Large intestine (tissue), 3 donors: ENCODE measurements at regions not wholly inside any gene's neighbourhood (a gene's known extent, or its start where the extent isn't known, plus 50 kb on each side); places are given as distances from the start of the nearest gene placed in this dataset.
"Not testable (repeated sequence)": the region's sequence is repeated elsewhere in the genome, so short reads cannot be mapped to it uniquely, and the experiment has no call there.

Source experiments
- DNase-seq, 2 donors: peaks; one replicate each; pipeline versions ENCODE4 v3.0.0 to v3.0.0-alpha.2; 2013
- H3K27ac ChIP-seq: one replicate; pipeline ENCODE4 v1.5.1; 2013; ENCODE audit warnings: low read length
- H3K27me3 ChIP-seq: 2 replicates; pipeline ENCODE4 v1.6.1; 2013; ENCODE audit warnings: low read length; ENCODE audit not compliant: control insufficient read depth, insufficient read depth
- H3K36me3 ChIP-seq: 2 replicates; pipeline ENCODE4 v1.6.1; 2013; ENCODE audit warnings: low read length; ENCODE audit not compliant: control insufficient read depth, insufficient read depth
- H3K4me1 ChIP-seq: one replicate; pipeline ENCODE4 v1.6.1; 2013; ENCODE audit warnings: low read length; ENCODE audit not compliant: control insufficient read depth, insufficient read depth
- H3K4me3 ChIP-seq: one replicate; pipeline ENCODE4 v1.5.1; 2013; ENCODE audit warnings: low read length
- H3K9me3 ChIP-seq: one replicate; pipeline ENCODE4 v1.6.1; 2013; ENCODE audit warnings: mild to moderate bottlenecking, low read depth, low read length, moderate library complexity; ENCODE audit not compliant: control insufficient read depth
- WGBS: methylation state at CpG from one replicate; pipeline ENCODE4 v1.1.5; 2013; ENCODE audit warnings: low lambda C conversion rate; ENCODE audit not compliant: insufficient coverage; 5-methylcytosine and 5-hydroxymethylcytosine counted together

DNA sequence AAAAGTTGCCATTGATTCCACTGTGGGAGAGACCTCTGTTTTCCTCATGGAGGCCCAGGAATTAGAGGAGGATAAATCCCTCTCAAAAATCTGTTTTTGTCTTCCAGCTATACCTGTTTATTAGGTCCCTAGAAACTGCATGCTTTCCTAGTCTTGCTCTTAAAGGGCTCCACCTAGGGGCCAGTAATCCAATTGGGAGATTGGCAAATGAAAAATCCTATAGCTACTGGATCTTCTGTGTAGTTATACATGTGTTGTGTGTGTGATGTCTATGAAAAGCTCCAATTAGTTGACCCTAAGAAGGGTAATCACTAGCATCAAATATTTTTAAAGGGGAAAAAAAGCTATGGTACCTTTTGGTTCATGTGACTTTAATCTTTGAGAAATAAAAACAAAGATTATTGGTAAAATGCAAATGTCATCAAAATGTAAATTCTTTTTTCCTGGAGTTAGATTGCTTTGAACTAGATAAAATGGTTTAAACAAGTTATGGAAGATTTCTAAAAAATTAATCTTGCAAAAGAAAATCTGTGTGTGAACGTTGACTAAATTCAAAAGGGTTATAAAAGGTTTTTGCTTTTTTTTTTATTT lies 63.4 kb upstream of the C1QTNF9B start:
- 80% methylated on average over 1 of the region's 1 CpG for WGBS
- peak in 1 of 2 donors; percentile 28 for DNase-seq
- no peaks in the 10 kb centered on the region for H3K4me1 ChIP-seq
- H3K9me3 ChIP-seq, result no peaks in the 10 kb centered on the region
- H3K27ac ChIP-seq, result no peak overlapping the region
- no peak overlapping the region for H3K4me3 ChIP-seq
- no peaks in the 10 kb centered on the region for H3K27me3 ChIP-seq
- no peaks in the 10 kb centered on the region for H3K36me3 ChIP-seq

DNA sequence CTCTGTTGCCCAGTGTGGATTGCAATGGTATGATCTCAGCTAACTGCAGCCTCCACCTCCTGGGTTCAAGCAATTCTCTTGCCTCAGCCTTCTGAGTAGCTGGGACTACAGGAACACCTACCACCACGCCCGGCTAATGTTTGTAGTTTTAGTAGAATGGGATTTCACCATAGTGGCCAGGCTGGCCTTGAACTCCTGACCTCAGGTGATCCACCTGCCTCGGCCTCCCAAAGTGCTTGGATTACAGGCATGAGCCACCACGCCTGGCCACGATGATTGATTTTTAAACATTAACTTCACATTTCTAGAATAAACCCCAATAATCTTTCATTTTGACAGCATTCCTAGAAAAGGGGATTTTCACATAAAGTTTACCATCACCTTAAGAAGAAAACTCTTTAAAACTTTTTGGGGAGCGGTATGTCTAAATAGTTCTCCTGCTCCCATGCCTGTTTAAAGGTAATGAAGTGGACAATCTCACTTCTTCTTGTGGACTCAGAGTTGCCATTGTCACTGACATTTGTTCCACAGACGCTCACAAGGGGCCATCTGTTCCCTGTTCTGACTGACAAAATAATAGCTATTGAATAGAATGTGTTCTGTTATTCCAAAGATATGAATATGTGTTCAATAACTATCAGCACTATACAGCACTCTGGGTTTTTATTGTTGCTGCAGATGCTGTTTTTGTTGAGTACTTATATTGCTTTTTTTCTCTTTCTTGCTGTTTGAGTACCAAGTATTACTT lies 66.1 kb upstream of the C1QTNF9B start:
- WGBS, result no CpG with 5 or more reads among the region's 7 CpGs
- H3K4me1 ChIP-seq, result no peaks in the 10 kb centered on the region
- H3K27ac ChIP-seq, result no peak overlapping the region
- H3K36me3 ChIP-seq, result no peaks in the 10 kb centered on the region
- H3K4me3 ChIP-seq, result no peak overlapping the region
- no peaks in the 10 kb centered on the region for H3K9me3 ChIP-seq
- no peaks in the 10 kb centered on the region for H3K27me3 ChIP-seq
- DNase-seq, result no peak

DNA sequence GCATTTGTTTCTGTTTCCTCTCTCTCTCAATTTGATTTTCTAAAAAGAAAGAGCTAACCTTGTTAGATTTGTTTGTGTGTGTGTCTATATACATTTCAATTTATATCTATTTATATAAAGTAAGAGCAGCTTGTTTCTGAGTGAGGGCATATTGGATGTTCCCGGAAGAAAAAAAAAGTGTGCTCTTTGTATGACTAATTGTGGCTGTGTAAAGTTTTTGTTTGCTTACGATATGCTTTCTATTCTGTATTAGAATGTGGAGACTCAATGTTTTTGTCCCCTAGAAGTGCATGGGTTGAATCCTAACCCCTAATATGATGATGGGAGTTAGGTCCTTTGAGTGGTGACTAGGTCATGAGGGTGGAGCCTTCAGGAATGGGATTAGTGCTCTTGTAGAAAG lies 66.6 kb upstream of the C1QTNF9B start:
- no peaks in the 10 kb centered on the region for H3K27me3 ChIP-seq
- no peak for DNase-seq
- H3K27ac ChIP-seq, result no peak overlapping the region
- H3K36me3 ChIP-seq, result no peaks in the 10 kb centered on the region
- H3K9me3 ChIP-seq, result no peaks in the 10 kb centered on the region
- no peak overlapping the region for H3K4me3 ChIP-seq
- no CpG with 5 or more reads among the region's 2 CpGs for whole genome bisulfite sequencing
- no peaks in the 10 kb centered on the region for H3K4me1 ChIP-seq

DNA sequence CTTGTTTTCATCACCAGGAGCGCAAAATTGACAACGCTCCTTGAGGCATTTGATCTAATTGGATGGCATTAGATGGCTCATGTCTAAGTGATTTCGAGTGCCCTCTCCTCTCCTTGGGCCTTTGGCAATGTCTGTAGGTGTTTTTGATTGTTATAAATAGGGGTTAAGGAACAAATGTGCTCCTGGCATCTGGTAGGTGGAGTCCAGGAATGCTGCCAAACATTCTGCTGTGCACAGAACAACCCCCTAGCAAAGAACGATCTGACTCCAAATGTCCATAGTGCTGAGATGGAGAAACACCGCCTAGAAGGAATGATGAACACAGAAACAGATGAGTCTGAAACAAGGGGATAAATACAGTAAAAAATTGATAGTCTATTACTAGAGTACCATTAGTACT lies 68.0 kb upstream of the C1QTNF9B start:
- no peak for DNase-seq
- no peaks in the 10 kb centered on the region for H3K9me3 ChIP-seq
- WGBS, result 100% methylated on average over 1 of the region's 5 CpGs
- no peak overlapping the region for H3K27ac ChIP-seq
- no peaks in the 10 kb centered on the region for H3K36me3 ChIP-seq
- no peak overlapping the region for H3K4me3 ChIP-seq
- no peaks in the 10 kb centered on the region for H3K27me3 ChIP-seq
- no peaks in the 10 kb centered on the region for H3K4me1 ChIP-seq

DNA sequence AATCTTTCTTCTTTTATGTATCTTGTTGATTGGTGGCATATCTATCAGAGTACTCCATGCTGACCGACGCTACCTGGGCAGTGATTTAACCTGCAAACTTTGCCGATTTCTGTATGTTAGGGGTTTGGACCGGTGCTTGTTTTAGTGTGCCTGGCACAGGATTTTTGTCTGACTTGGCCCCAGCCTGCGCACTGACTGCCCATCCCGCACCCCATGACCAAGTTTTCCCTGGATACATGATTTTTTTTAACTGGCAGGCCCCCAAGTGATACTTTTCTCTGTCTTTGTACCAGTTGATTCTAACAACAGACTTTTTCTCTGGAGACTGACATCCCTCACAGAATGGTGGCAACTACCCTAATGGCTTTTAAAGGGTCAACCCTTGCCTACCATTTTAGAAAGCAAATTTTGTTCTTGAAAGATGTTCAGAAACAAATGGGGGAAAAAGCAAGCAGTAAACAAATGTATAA lies 69.0 kb upstream of the C1QTNF9B start:
- DNase-seq, result no peak
- H3K4me3 ChIP-seq, result no peak overlapping the region
- H3K36me3 ChIP-seq, result no peaks in the 10 kb centered on the region
- no peaks in the 10 kb centered on the region for H3K4me1 ChIP-seq
- WGBS, result no CpG with 5 or more reads among the region's 6 CpGs
- no peak overlapping the region for H3K27ac ChIP-seq
- H3K9me3 ChIP-seq, result no peaks in the 10 kb centered on the region
- H3K27me3 ChIP-seq, result no peaks in the 10 kb centered on the region

DNA sequence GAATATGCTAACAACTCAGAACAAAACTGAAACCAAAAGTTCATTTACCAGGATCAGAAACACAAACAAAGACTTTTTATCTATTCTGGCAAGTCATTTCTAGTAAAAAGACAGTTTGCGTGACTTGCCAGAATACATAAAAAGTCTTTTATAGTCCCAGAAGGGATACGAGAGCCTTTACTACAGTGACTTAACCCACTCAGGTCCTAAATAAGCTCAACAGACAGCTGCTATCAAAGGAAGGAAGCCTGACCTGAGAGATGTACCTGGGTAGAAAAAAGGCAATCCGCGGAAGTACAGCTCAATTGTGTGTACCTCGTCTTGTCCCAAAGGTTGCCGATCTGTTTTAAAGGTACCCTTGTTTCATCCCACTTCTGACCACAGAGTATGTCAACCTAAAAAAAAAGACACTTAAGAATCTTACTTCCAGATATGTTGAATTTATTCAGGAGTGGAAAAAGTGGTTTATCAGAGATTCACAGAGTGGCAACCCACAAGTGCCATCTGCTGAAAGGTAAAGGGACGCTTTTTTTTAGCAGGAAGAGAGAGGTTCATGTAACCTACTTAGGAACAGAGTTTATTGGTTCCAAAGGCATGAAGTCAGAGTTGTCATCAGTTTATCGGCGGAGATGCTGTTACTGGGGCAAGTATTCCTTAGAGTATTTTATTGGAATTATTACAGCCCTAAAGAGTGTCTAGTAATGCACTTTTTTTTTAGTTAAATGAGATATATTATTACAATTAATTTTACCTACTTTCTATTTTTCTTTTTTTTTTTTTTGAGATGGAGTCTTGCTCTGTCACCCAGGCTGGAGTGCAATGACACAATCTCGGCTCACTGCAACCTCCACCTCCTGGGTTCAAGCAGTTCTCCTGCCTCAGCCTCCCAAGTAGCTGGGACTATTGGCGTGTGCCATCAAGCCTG lies 69.7 kb upstream of the C1QTNF9B start:
- Histone ChIP-seq H3K27me3 (no peaks in the 10 kb centered on the region), H3K27ac (no peak overlapping the region), H3K4me1 (no peaks in the 10 kb centered on the region), H3K4me3 (no peak overlapping the region), H3K36me3 (no peaks in the 10 kb centered on the region), H3K9me3 (no peaks in the 10 kb centered on the region)
- no CpG with 5 or more reads among the region's 11 CpGs for WGBS
- peak in 1 of 2 donors; percentile 57 for DNase-seq

DNA sequence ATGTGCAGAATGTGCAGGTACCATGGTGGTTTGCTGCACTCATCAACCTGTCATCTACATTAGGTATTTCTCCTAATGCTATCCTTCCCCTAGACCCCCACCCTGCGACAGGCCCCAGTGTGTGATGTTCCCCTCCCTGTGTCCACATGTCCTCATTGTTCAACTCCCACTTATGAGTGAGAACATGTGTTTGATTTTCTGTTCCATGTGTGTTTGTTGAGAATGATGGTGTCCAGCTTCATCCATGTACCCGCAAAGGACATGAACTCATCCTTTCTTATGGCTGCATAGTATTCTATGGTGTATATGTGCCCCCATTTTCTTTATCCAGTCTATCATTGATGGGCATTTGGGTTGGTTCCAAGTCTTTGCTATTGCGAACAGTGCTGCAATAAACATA lies 70.5 kb upstream of the C1QTNF9B start:
- not testable (repeated sequence) for H3K27ac ChIP-seq, H3K4me1 ChIP-seq, DNase-seq, H3K36me3 ChIP-seq, H3K27me3 ChIP-seq, H3K9me3 ChIP-seq, H3K4me3 ChIP-seq
- no CpG with 5 or more reads among the region's 3 CpGs for WGBS

DNA sequence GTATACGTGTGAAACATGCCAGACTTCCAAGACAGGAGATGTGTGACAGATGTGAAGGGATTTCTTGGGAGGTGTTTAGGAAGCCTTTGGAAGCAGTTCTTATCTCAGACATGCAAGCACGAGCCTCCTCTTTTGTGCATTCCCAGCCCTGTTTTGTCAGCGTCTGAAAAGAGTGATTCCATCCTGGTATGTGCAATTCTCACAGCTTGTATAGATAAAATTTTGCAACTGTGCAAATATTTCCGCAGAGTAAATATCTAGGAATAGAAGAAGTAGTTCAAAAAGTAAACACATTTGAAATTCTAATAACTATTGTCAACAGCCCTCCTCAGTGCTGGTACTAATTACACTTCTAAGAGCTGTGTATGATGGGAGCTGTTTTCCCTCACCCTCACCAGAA lies 72.3 kb upstream of the C1QTNF9B start:
- WGBS, result no CpG with 5 or more reads among the region's 4 CpGs
- peak; percentile 35 to 38 for DNase-seq
- Histone ChIP-seq H3K4me1 (no peaks in the 10 kb centered on the region), H3K4me3 (no peak overlapping the region), H3K27ac (no peak overlapping the region), H3K36me3 (no peaks in the 10 kb centered on the region), H3K9me3 (peaks cover 5% of the 10 kb centered on the region), H3K27me3 (no peaks in the 10 kb centered on the region)

DNA sequence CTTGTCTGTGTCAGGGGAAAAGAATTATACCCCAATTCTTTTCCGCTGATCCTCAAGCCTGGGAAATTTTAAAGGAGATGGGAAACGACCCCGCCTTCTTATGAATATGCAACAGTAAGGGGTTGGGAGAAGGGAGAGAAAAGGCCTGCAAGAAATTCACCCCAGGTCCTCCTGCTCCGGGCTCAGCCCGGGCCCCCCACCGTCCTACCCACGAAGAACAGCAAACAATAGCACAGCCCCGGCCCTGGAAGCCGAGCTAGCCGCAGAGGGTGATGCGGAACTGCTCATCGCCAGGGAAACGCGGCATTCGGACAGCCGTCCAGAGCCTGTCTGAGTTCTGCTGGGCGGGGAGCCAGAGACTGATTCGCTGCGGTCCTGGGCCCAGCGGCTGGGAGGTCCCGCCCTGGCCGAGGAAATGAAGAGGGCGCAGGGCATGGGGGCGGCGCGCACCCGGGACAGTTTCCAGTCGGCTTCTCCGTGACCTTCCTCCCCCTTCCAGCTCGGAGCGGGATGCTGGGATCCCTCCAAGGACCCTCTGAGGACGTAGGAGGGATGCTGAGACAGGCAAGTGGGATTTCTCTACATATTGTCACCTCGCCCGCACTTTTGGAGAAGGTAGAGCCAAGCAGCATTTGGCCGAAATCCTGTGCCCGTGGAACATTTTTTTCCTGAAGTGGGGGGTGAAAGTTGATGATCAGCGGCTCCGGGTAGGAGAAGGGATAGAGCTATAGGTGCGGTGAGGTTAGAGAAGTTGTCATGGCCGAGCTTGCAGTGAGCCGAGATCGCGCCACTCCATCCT lies 82.3 kb upstream of the C1QTNF9B start:
- no peaks in the 10 kb centered on the region for H3K36me3 ChIP-seq
- H3K27me3 ChIP-seq, result peaks cover 24% of the 10 kb centered on the region
- DNase-seq, result peak; percentile 21 to 61
- peak overlapping the region; percentile 58 for H3K4me3 ChIP-seq
- H3K27ac ChIP-seq, result peak overlapping the region; percentile 41
- H3K4me1 ChIP-seq, result peaks cover 4% of the 10 kb centered on the region
- peaks cover 2% of the 10 kb centered on the region for H3K9me3 ChIP-seq
- WGBS, result 0% methylated on average over 2 of the region's 43 CpGs

DNA sequence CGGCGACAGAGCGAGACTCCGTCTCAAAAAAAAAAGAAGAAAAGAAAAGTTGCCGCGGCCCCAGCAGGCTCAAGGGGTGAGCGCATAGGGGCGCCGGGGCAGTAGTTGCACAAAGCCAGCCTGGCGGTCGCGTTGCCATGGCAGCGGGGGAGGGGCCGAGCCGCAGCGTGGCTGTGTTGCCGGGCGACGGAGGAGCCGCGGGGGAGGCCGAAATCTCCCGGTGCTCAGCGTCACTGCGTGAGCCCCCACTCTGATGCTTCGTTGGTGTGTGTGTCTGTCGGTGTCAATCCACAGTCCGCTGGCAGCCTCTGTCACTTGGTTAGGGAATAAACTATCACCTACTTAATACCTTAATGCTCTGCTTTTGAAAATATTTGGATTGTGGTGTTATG lies 82.9 kb upstream of the C1QTNF9B start:
- WGBS, result no CpG with 5 or more reads among the region's 28 CpGs
- Histone ChIP-seq H3K27me3 (peaks cover 24% of the 10 kb centered on the region), H3K36me3 (no peaks in the 10 kb centered on the region), H3K9me3 (peaks cover 2% of the 10 kb centered on the region), H3K4me1 (peaks cover 4% of the 10 kb centered on the region), H3K4me3 (peak overlapping the region; percentile 58), H3K27ac (peak overlapping the region; percentile 41)
- DNase-seq, result peak; percentile 68 to 75
